ENCODE measurements at regions not wholly inside any gene's neighbourhood (a gene's known extent, or its start where the extent isn't known, plus 50 kb on each side); places are given as distances from the start of the nearest gene placed in this dataset.

- no peak for TF ChIP-seq CTCF (IDR thresholded peaks at IDR 0.05)
- peaks cover 0 to 2% (median 1%) of the 10 kb centered on the region in 3 donors for H3K27me3 Mint-ChIP-seq (ENCODE audit: low read depth in 3 of 3)
- intact Hi-C loops (cut with micrococcal nuclease) = no loop called here
- no peak overlapping the region for H3K4me3 ChIP-seq (replicated peaks in 1 of 3; ENCODE audit: low read depth in 2 of 3, low read length in 3 of 3)
- H3K27ac ChIP-seq (ENCODE audit: low read depth in 1 of 2, low read length in 2 of 2) = no peak overlapping the region
- no peaks in the 10 kb centered on the region for H4K20me1 ChIP-seq (ENCODE audit: insufficient read depth, low read length)
- H3K4me1 ChIP-seq (ENCODE audit: control insufficient read depth in 1 of 2, insufficient read depth in 2 of 2, low read length in 2 of 2) = no peaks in the 10 kb centered on the region
- WGBS (ENCODE audit: insufficient coverage) = no CpG with 5 or more reads among the region's 2 CpGs
- H3K9ac ChIP-seq (ENCODE audit: insufficient read depth, low read length, poor library complexity, severe bottlenecking) = no peak overlapping the region
- no peak overlapping the region for H3K4me2 ChIP-seq (replicated peaks; ENCODE audit: extremely low read depth, low read length, poor library complexity, severe bottlenecking)
- no peaks in the 10 kb centered on the region for H3K36me3 ChIP-seq (replicated peaks in 1 of 2; ENCODE audit: control insufficient read depth in 1 of 2, insufficient read depth in 2 of 2, low read length in 2 of 2)
- H3K4me1 Mint-ChIP-seq = no peaks in the 10 kb centered on the region
- no peaks in the 10 kb centered on the region for H3K27me3 ChIP-seq (ENCODE audit: control insufficient read depth in 2 of 2, insufficient read depth in 2 of 2, low read length in 2 of 2)
- no peak overlapping the region for H3K27ac Mint-ChIP-seq
- peaks cover 3 to 13% of the 10 kb centered on the region in 2 donors for H3K9me3 ChIP-seq (replicated peaks in 1 of 2; ENCODE audit: control insufficient read depth in 1 of 2, insufficient read depth in 1 of 2, low read length in 2 of 2)
- H3K79me2 ChIP-seq (ENCODE audit: insufficient read depth, low read length) = no peaks in the 10 kb centered on the region
- H3K4me3 Mint-ChIP-seq = no peak overlapping the region
- no peaks in the 10 kb centered on the region for H3K36me3 Mint-ChIP-seq
- peaks cover 0 to 11% (median 2%) of the 10 kb centered on the region in 7 donors for H3K9me3 Mint-ChIP-seq
- no peak overlapping the region for H2AFZ ChIP-seq (ENCODE audit: insufficient read depth, low read depth, low read length, poor library complexity, severe bottlenecking)
- DNase-seq = no peak
Measured at GRCh38 chr4:17132226-17132625, 233.8 kb upstream of the LDB2 start.

DNA sequence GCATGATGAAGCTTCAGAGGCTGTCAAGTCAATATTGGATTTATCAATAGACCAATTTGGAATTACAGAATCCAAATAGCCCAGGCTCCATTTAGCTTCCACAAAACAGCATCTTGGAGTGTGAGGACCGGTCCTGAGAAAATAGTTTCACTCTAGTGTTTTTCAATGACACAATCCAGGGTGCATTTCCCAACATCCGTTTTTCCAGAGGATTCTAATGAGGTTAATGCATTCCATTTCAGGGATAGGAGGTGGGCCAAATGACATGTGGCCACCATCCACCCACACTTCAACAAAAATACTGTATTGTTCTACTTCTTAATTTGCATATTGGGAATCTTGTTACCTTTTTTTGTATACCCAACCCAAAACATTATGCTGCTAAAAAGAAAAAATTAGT lies 229.8 kb upstream of the LDB2 start:
- no CpG with 5 or more reads among the region's 2 CpGs for WGBS (ENCODE audit: insufficient coverage)
- DNase-seq = no peak
- intact Hi-C loops (cut with micrococcal nuclease) = no loop called here
- no peak overlapping the region for H3K9ac ChIP-seq (ENCODE audit: insufficient read depth, low read length, poor library complexity, severe bottlenecking)
- no peak overlapping the region for H3K4me3 Mint-ChIP-seq
- no peaks in the 10 kb centered on the region for H3K4me1 ChIP-seq (ENCODE audit: control insufficient read depth in 1 of 2, insufficient read depth in 2 of 2, low read length in 2 of 2)
- TF ChIP-seq CTCF (IDR thresholded peaks at IDR 0.05) = no peak
- H4K20me1 ChIP-seq (ENCODE audit: insufficient read depth, low read length) = no peaks in the 10 kb centered on the region
- no peak overlapping the region for H3K4me3 ChIP-seq (replicated peaks in 1 of 3; ENCODE audit: low read depth in 2 of 3, low read length in 3 of 3)
- H2AFZ ChIP-seq (ENCODE audit: insufficient read depth, low read depth, low read length, poor library complexity, severe bottlenecking) = no peak overlapping the region
- H3K27ac ChIP-seq (ENCODE audit: low read depth in 1 of 2, low read length in 2 of 2) = no peak overlapping the region
- peaks cover 0 to 1% (median 0%) of the 10 kb centered on the region in 3 donors for H3K27me3 Mint-ChIP-seq (ENCODE audit: low read depth in 3 of 3)
- H3K9me3 Mint-ChIP-seq = peaks cover 0 to 6% (median 1%) of the 10 kb centered on the region in 7 donors
- H3K27me3 ChIP-seq (ENCODE audit: control insufficient read depth in 2 of 2, insufficient read depth in 2 of 2, low read length in 2 of 2) = no peaks in the 10 kb centered on the region
- H3K36me3 Mint-ChIP-seq = no peaks in the 10 kb centered on the region
- no peak overlapping the region for H3K4me2 ChIP-seq (replicated peaks; ENCODE audit: extremely low read depth, low read length, poor library complexity, severe bottlenecking)
- no peak overlapping the region for H3K27ac Mint-ChIP-seq
- no peaks in the 10 kb centered on the region for H3K9me3 ChIP-seq (replicated peaks in 1 of 2; ENCODE audit: control insufficient read depth in 1 of 2, insufficient read depth in 1 of 2, low read length in 2 of 2)
- no peaks in the 10 kb centered on the region for H3K4me1 Mint-ChIP-seq
- no peaks in the 10 kb centered on the region for H3K36me3 ChIP-seq (replicated peaks in 1 of 2; ENCODE audit: control insufficient read depth in 1 of 2, insufficient read depth in 2 of 2, low read length in 2 of 2)
- H3K79me2 ChIP-seq (ENCODE audit: insufficient read depth, low read length) = no peaks in the 10 kb centered on the region
